NAMALWA (cell line): ENCODE measurements at regions not wholly inside any gene's neighbourhood (a gene's known extent, or its start where the extent isn't known, plus 50 kb on each side); places are given as distances from the start of the nearest gene placed in this dataset.
A peak's percentile ranks its signal among the peaks of the same experiment; 100 is the strongest.
"Not testable (repeated sequence)": the region's sequence is repeated elsewhere in the genome, so short reads cannot be mapped to it uniquely, and the experiment has no call there.

Source experiments
- DNase-seq: peaks from one replicate; pipeline ENCODE4 v3.0.0-alpha.2; 2015; ENCODE audit warnings: low spot score

GRCh38 chr17:11182430-11182829 lies 58.6 kb upstream of the SHISA6 start:
- no peak for DNase-seq

- no peak for DNase-seq
Observed at GRCh38 chr17:11178581-11178980, 62.4 kb upstream of the SHISA6 start.

- DNase-seq, result no peak
Observed at GRCh38 chr17:11177340-11177739, 63.7 kb upstream of the SHISA6 start.

GRCh38 chr17:11176549-11176948 lies 64.5 kb upstream of the SHISA6 start:
- no peak for DNase-seq

GRCh38 chr17:11170881-11171280 lies 70.1 kb upstream of the SHISA6 start:
- DNase-seq, result no peak

GRCh38 chr17:11151818-11152425 lies 89.1 kb upstream of the SHISA6 start:
- DNase-seq, result no peak

- DNase-seq, result not testable (repeated sequence)
Observed at GRCh38 chr17:11150906-11151511, 90.0 kb upstream of the SHISA6 start.

GRCh38 chr17:11144358-11145233 lies 96.4 kb upstream of the SHISA6 start:
- DNase-seq, result peak; percentile 7

- DNase-seq, result no peak
Observed at GRCh38 chr17:11142231-11142630, 98.8 kb upstream of the SHISA6 start.

- no peak for DNase-seq
Observed at GRCh38 chr17:11140501-11140900, 100.5 kb upstream of the SHISA6 start.

- DNase-seq, result no peak
Observed at GRCh38 chr17:11140043-11140442, 101.0 kb upstream of the SHISA6 start.

GRCh38 chr17:11138023-11138422 lies 103.0 kb upstream of the SHISA6 start:
- no peak for DNase-seq

GRCh38 chr17:11135819-11136218 lies 105.2 kb upstream of the SHISA6 start:
- DNase-seq, result no peak

GRCh38 chr17:11130367-11130766 lies 110.6 kb upstream of the SHISA6 start:
- DNase-seq, result no peak

GRCh38 chr17:11122908-11123307 lies 118.1 kb upstream of the SHISA6 start:
- no peak for DNase-seq

GRCh38 chr17:11121341-11121985 lies 119.5 kb upstream of the SHISA6 start:
- DNase-seq, result no peak

GRCh38 chr17:11109106-11109505 lies 131.9 kb upstream of the SHISA6 start:
- no peak for DNase-seq

GRCh38 chr17:11105141-11105540 lies 135.9 kb upstream of the SHISA6 start:
- DNase-seq, result no peak

- DNase-seq, result no peak
Observed at GRCh38 chr17:11097121-11097520, 143.9 kb upstream of the SHISA6 start.

GRCh38 chr17:11094331-11094730 lies 146.7 kb upstream of the SHISA6 start:
- DNase-seq, result no peak

GRCh38 chr17:11086646-11087340 lies 154.2 kb upstream of the SHISA6 start:
- DNase-seq, result no peak

- no peak for DNase-seq
Observed at GRCh38 chr17:11082559-11082958, 158.5 kb upstream of the SHISA6 start.
